Neural crest cell (in vitro differentiated cells): ENCODE measurements at regions not wholly inside any gene's neighbourhood (a gene's known extent, or its start where the extent isn't known, plus 50 kb on each side); places are given as distances from the start of the nearest gene placed in this dataset.
"Not testable (repeated sequence)": the region's sequence is repeated elsewhere in the genome, so short reads cannot be mapped to it uniquely, and the experiment has no call there.

Source experiments
- DNase-seq: peaks from one replicate; pipeline ENCODE4 v3.0.0; 2021; ENCODE audit warnings: low read depth, mixed read lengths, low spot score
- H3K27ac Mint-ChIP-seq: one replicate; pipeline ENCODE4 v1.8.0; 2021; ENCODE audit warnings: mild to moderate bottlenecking, mixed read lengths; ENCODE audit not compliant: unreplicated experiment
- H3K27me3 Mint-ChIP-seq: 2 replicates; pipeline ENCODE4 v1.8.0; 2021; ENCODE audit warnings: low read depth, mild to moderate bottlenecking, mixed read lengths
- H3K36me3 Mint-ChIP-seq: 2 replicates; pipeline ENCODE4 v1.8.0; 2021; ENCODE audit warnings: low read depth, mild to moderate bottlenecking, mixed read lengths
- H3K4me1 Mint-ChIP-seq: 2 replicates; pipeline ENCODE4 v1.8.0; 2021; ENCODE audit warnings: mixed read lengths
- H3K4me3 Mint-ChIP-seq: one replicate; pipeline ENCODE4 v1.8.0; 2021; ENCODE audit warnings: mild to moderate bottlenecking, mixed read lengths
- H3K9me3 Mint-ChIP-seq: 2 replicates; pipeline ENCODE4 v1.8.0; 2021; ENCODE audit warnings: mixed read lengths
- CTCF ChIP-seq: fragments of 200-600 bp; sonication (generic); conservative IDR thresholded peaks from 2 replicates; pipeline ENCODE4 v1.5.0; 2021; ENCODE audit warnings: antibody characterized with exemption, mild to moderate bottlenecking

GRCh38 chr6:67952948-67953347 is 682.1 kb upstream of the ADGRB3 start:
- Mint-ChIP-seq H3K4me3 (no peak overlapping the region), H3K27me3 (no peaks in the 10 kb centered on the region), H3K36me3 (peaks cover 13% of the 10 kb centered on the region), H3K9me3 (peaks cover 13% of the 10 kb centered on the region), H3K4me1 (no peaks in the 10 kb centered on the region), H3K27ac (no peak overlapping the region)
- no peak for DNase-seq
- no peak for TF ChIP-seq CTCF

GRCh38 chr6:67952121-67952520 is 683.0 kb upstream of the ADGRB3 start:
- no peak for DNase-seq
- no peak overlapping the region for H3K27ac Mint-ChIP-seq
- H3K36me3 Mint-ChIP-seq: peaks cover 10% of the 10 kb centered on the region
- H3K9me3 Mint-ChIP-seq: peaks cover 11% of the 10 kb centered on the region
- no peak overlapping the region for H3K4me3 Mint-ChIP-seq
- TF ChIP-seq CTCF: no peak
- H3K4me1 Mint-ChIP-seq: no peaks in the 10 kb centered on the region
- no peaks in the 10 kb centered on the region for H3K27me3 Mint-ChIP-seq

GRCh38 chr6:67947762-67948161 is 687.3 kb upstream of the ADGRB3 start:
- not testable (repeated sequence) for H3K27ac Mint-ChIP-seq, H3K27me3 Mint-ChIP-seq, H3K9me3 Mint-ChIP-seq, H3K4me1 Mint-ChIP-seq, H3K4me3 Mint-ChIP-seq, H3K36me3 Mint-ChIP-seq, DNase-seq

GRCh38 chr6:67935976-67936477 is 699.1 kb upstream of the ADGRB3 start:
- no peaks in the 10 kb centered on the region for H3K36me3 Mint-ChIP-seq
- no peaks in the 10 kb centered on the region for H3K27me3 Mint-ChIP-seq
- H3K4me1 Mint-ChIP-seq: no peaks in the 10 kb centered on the region
- H3K27ac Mint-ChIP-seq: no peak overlapping the region
- no peak overlapping the region for H3K4me3 Mint-ChIP-seq
- TF ChIP-seq CTCF: no peak
- no peak for DNase-seq
- H3K9me3 Mint-ChIP-seq: no peaks in the 10 kb centered on the region

GRCh38 chr6:67933278-67933677 is 701.8 kb upstream of the ADGRB3 start:
- Mint-ChIP-seq H3K4me3 (no peak overlapping the region), H3K4me1 (no peaks in the 10 kb centered on the region), H3K27ac (no peak overlapping the region), H3K36me3 (peaks cover 2% of the 10 kb centered on the region), H3K27me3 (no peaks in the 10 kb centered on the region), H3K9me3 (peaks cover 8% of the 10 kb centered on the region)
- DNase-seq: no peak
- TF ChIP-seq CTCF: no peak

GRCh38 chr6:67922588-67922987 is 712.5 kb upstream of the ADGRB3 start:
- H3K27ac Mint-ChIP-seq, H3K27me3 Mint-ChIP-seq, H3K36me3 Mint-ChIP-seq, H3K9me3 Mint-ChIP-seq, H3K4me3 Mint-ChIP-seq, DNase-seq, H3K4me1 Mint-ChIP-seq: not testable (repeated sequence)

GRCh38 chr6:67920040-67920439 is 715.0 kb upstream of the ADGRB3 start:
- DNase-seq, H3K36me3 Mint-ChIP-seq, H3K27me3 Mint-ChIP-seq: not testable (repeated sequence)

More at GRCh38 chr6:67920040-67920439, 715.0 kb upstream of the ADGRB3 start:
- H3K4me1 Mint-ChIP-seq, H3K4me3 Mint-ChIP-seq, H3K9me3 Mint-ChIP-seq, H3K27ac Mint-ChIP-seq: not testable (repeated sequence)
